HUES48 (cell line): ENCODE measurements at regions not wholly inside any gene's neighbourhood (a gene's known extent, or its start where the extent isn't known, plus 50 kb on each side); places are given as distances from the start of the nearest gene placed in this dataset.

Source experiments
- H3K27ac ChIP-seq: one replicate; pipeline ENCODE4 v1.7.0; 2013; ENCODE audit warnings: low read depth, low read length, inconsistent platforms
- H3K27me3 ChIP-seq: 2 replicates; pipeline ENCODE4 v1.6.1; 2013; ENCODE audit warnings: mild to moderate bottlenecking, low read length; ENCODE audit not compliant: control insufficient read depth, insufficient read depth
- H3K36me3 ChIP-seq: 2 replicates; pipeline ENCODE4 v1.6.1; 2013; ENCODE audit warnings: low read length; ENCODE audit not compliant: control insufficient read depth, insufficient read depth
- H3K4me1 ChIP-seq: 2 replicates; pipeline ENCODE4 v1.6.1; 2013; ENCODE audit warnings: mild to moderate bottlenecking, low read length; ENCODE audit not compliant: control insufficient read depth, insufficient read depth
- H3K4me3 ChIP-seq: 2 replicates; pipeline ENCODE4 v1.5.1; 2013; ENCODE audit warnings: mild to moderate bottlenecking, low read depth, low read length
- H3K9ac ChIP-seq: 2 replicates; pipeline ENCODE4 v1.6.1; 2013; ENCODE audit warnings: mild to moderate bottlenecking, low read depth, low read length, moderate library complexity
- H3K9me3 ChIP-seq: 2 replicates; pipeline ENCODE4 v1.6.1; 2013; ENCODE audit warnings: low read length; ENCODE audit not compliant: control insufficient read depth, insufficient read depth

DNA sequence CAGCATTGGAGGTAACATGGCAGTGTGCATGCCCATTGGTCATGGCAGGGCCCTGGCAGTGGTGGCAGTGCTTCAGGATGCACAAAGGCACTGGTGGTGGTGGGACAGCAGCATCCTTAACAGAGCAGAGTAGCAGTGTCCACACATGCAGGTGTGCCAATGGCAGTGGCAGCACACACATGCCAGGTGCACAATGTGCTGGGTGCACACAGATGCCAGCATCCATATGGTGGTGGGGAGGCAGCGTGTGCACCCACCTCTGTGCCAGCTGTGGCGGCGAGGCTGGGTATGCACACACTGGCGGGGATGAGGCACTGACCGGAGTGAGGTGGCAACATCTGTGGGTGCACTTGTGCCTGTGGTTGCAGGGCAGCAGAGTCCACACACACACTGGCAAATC, 150.6 kb downstream of the SI start:
- no peaks in the 10 kb centered on the region for H3K36me3 ChIP-seq
- no peak overlapping the region for H3K4me3 ChIP-seq
- no peaks in the 10 kb centered on the region for H3K4me1 ChIP-seq
- no peaks in the 10 kb centered on the region for H3K27me3 ChIP-seq
- no peak overlapping the region for H3K27ac ChIP-seq
- H3K9me3 ChIP-seq: no peaks in the 10 kb centered on the region
- H3K9ac ChIP-seq: no peak overlapping the region

DNA sequence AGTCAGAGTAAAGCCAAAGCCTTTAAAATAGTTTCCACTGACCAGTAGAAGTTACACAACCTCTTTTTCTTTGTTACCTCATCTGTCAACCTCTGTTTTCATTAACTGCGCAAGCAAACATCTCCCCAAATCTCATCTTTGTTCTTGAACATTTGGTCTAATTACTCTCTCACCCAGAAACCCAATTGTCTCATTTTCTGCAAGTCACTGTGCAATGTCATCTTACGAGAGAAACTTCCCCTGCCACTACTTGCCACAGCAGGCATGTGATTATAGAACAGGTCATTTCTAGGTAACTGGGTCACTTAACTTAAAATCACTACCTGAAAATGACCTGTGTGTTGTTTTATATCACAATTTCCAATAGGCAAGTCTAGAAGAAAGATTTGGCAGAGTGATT, 159.4 kb downstream of the SI start:
- no peaks in the 10 kb centered on the region for H3K4me1 ChIP-seq
- H3K36me3 ChIP-seq: no peaks in the 10 kb centered on the region
- H3K9me3 ChIP-seq: 0 out of 2 replicates have a peak, but pooled peaks cover 2% of the 10 kb centered on the region
- no peak overlapping the region for H3K27ac ChIP-seq
- H3K4me3 ChIP-seq: no peak overlapping the region
- H3K27me3 ChIP-seq: no peaks in the 10 kb centered on the region
- H3K9ac ChIP-seq: no peak overlapping the region

DNA sequence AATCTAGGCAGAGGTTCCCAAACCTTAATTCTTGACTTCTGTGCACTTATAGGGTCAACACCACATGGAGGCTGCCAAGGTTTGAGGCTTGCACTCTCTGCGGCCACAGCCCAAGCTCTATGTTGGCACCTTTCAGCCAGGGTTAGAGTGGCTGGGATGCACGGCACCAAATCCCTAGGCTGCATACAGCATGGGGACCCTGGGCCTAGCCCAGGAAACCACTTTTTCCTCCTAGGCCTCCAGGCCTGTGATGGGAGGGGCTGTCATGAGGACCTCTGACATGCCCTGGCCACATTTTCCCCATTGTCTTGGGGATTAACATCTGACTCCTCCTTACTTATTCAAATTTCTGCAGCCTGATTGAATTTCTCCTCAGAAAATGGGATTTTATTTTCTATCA, 165.4 kb downstream of the SI start:
- no peak overlapping the region for H3K4me3 ChIP-seq

DNA sequence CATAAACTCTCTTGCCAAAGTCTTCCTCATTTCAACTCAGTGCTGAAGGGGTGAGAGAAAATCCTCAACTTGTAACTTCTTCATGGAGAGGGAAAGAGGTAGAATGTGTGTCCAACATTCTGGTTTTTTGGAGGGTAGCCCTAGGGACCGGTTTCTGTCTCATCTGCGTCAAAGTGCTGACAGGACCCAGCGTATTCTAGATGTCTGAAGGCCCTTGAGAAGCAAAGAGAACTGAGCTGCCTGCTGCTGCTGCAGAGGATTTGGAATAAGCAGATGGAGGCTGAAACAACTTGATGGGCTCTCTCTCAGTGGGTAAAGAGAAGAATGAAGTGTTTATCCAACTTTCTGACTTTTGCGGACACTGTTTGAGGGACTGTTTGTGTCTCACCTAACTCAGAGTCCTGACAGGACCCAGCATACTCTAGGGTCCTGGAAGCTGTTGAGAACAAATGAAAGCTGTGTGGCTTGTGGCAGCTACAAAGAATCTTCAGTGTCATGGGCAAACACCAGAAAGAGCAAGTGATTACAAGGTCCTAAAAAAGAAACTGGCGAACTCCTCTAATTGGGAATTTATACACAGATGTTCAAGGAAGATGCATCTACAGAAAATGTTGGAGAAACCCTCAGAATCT, 174.4 kb downstream of the SI start:
- H3K4me1 ChIP-seq: peaks cover 10% of the 10 kb centered on the region; the same call in 1 of the 2 replicates
- H3K4me3 ChIP-seq: no peak overlapping the region
- H3K9me3 ChIP-seq: no peaks in the 10 kb centered on the region
- H3K27me3 ChIP-seq: no peaks in the 10 kb centered on the region
- no peak overlapping the region for H3K27ac ChIP-seq
- H3K9ac ChIP-seq: no peak overlapping the region
- no peaks in the 10 kb centered on the region for H3K36me3 ChIP-seq

More for the DNA sequence above, 165.4 kb downstream of the SI start:
- Histone ChIP-seq H3K27ac (no peak overlapping the region), H3K9me3 (peaks cover 14% of the 10 kb centered on the region), H3K9ac (no peak overlapping the region), H3K27me3 (no peaks in the 10 kb centered on the region), H3K4me1 (no peaks in the 10 kb centered on the region), H3K36me3 (no peaks in the 10 kb centered on the region)

DNA sequence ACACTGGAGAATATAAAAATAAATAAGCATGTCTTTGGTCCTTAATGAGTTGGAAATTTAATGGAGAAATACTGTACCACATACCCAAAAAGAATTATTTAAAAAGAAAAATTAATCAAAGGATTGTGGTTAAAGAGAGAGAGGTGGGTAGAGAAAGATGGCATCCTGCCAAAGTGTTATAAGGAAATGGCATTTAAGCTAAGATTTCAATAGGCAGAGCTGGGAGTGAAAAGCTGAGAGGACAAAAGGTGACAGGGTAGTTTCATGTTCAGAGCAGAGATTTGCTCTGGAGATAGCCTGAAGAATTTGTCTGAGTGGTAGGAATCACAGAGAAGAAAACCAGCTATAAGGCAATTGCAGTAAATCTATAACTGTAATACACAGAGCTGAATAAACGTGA, 181.0 kb downstream of the SI start:
- Histone ChIP-seq H3K27me3 (no peaks in the 10 kb centered on the region), H3K4me1 (no peaks in the 10 kb centered on the region), H3K27ac (no peak overlapping the region), H3K9ac (no peak overlapping the region), H3K4me3 (no peak overlapping the region), H3K36me3 (no peaks in the 10 kb centered on the region), H3K9me3 (no peaks in the 10 kb centered on the region)

DNA sequence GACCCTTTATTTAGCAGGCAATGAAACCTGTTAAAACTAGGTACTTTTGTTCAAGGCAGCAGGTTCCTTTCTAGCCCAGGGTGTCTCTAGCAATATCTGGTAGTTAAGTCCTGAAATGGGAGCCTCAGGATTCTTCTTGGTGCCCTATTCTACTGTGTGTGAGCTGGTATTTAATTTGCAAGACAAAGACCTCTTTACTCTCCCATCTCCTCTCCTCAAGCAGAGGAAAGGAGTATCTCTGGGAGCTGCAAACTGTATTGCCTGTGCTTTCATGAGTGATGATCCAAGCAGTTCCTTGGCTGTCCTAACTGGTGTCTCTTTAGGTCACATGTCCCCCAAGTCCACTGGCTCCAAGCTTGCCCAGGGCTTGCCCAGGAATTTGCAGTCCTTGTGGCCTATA, 188.2 kb downstream of the SI start:
- Histone ChIP-seq H3K9me3 (no peaks in the 10 kb centered on the region), H3K27ac (no peak overlapping the region), H3K4me1 (peaks cover 12% of the 10 kb centered on the region), H3K27me3 (no peaks in the 10 kb centered on the region), H3K4me3 (no peak overlapping the region), H3K9ac (no peak overlapping the region), H3K36me3 (no peaks in the 10 kb centered on the region)

DNA sequence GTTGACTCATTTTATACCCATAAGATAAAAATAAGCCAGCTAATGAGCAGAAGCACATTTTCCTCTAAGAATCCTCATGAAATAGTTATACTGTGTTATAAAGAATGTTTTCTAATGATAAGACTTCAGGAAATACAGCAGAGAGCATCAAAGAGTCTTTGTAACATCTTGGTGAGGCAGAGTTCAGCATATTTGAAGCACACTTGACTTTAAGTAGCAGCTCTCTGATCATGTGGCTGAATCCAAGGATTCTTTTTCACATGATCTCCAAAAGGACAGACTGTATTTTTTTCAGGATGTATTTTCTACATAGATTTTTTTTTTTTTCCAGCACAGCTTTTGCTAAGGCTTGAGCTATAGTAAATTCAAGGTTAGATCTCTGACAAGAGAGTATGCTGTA, 195.1 kb downstream of the SI start:
- Histone ChIP-seq H3K4me1 (peaks cover 6% of the 10 kb centered on the region; the same call in 1 of the 2 replicates), H3K36me3 (no peaks in the 10 kb centered on the region), H3K27me3 (no peaks in the 10 kb centered on the region), H3K4me3 (no peak overlapping the region), H3K9me3 (no peaks in the 10 kb centered on the region), H3K27ac (no peak overlapping the region), H3K9ac (no peak overlapping the region)

DNA sequence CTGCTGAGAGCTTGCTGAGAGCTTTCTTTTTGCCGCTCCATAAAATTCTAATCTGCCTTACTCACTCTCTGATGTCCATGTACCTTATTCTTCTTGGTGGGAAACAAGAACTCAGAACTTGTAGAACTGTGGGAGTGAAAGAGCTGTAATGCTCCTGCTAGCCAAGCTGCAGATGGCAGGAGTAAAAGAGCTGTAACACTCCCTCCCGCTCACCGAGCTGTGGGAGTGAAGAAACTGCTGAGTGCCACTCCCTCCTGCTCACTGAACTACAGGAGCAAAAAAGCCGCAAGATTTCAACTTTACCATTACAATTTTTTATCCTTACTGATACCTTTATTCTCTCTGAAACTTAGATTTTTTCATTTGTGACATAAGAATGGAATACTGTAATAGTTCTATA, 199.1 kb downstream of the SI start:
- Histone ChIP-seq H3K4me3 (no peak overlapping the region), H3K27ac (no peak overlapping the region), H3K9ac (no peak overlapping the region), H3K36me3 (no peaks in the 10 kb centered on the region), H3K9me3 (no peaks in the 10 kb centered on the region), H3K4me1 (peaks cover 6% of the 10 kb centered on the region; the same call in 1 of the 2 replicates), H3K27me3 (no peaks in the 10 kb centered on the region)

DNA sequence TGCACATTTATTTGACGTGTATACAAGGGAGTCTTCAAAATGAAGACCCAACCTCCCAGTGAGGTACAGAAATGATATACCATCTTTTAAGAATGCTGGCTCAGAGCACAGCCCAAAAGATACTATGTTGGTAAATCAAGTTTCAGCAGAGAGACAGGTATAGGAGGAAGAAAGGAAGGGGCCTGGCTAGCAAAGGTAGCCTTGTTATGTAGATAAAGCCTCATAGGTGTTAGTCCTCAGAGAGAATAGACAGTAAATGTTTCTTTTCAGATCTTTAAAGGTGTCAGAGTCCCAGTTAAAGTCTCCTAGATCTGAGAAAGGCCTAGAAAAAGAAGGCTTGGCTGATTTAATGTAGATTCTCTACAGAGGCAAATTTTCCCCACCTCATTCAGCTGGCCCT, 213.8 kb downstream of the SI start:
- Histone ChIP-seq H3K9me3 (no peaks in the 10 kb centered on the region), H3K27me3 (no peaks in the 10 kb centered on the region), H3K36me3 (no peaks in the 10 kb centered on the region), H3K27ac (no peak overlapping the region), H3K4me1 (peaks cover 13% of the 10 kb centered on the region), H3K9ac (no peak overlapping the region), H3K4me3 (no peak overlapping the region)

DNA sequence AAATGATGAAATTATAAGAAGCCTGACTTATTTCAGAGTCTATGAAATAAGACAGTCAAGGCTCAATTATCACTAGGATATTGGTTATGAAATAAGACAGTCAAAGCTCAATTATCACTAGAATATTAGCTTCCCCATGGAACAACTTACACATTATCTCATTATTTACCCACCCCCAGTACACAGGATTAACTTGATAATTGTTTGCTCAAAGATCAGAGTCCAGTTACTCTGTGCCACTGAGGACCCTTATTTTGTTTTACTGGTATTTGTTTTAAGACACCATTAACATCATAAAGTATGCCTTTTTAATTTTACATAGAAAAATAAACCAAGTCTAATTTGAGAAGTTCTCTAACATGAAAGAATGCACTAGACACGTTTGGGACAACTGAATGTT, 225.4 kb downstream of the SI start:
- no peaks in the 10 kb centered on the region for H3K36me3 ChIP-seq
- H3K9ac ChIP-seq: no peak overlapping the region
- H3K4me3 ChIP-seq: no peak overlapping the region
- H3K27ac ChIP-seq: no peak overlapping the region
- H3K27me3 ChIP-seq: no peaks in the 10 kb centered on the region
- H3K4me1 ChIP-seq: peaks cover 26% of the 10 kb centered on the region
- no peaks in the 10 kb centered on the region for H3K9me3 ChIP-seq

DNA sequence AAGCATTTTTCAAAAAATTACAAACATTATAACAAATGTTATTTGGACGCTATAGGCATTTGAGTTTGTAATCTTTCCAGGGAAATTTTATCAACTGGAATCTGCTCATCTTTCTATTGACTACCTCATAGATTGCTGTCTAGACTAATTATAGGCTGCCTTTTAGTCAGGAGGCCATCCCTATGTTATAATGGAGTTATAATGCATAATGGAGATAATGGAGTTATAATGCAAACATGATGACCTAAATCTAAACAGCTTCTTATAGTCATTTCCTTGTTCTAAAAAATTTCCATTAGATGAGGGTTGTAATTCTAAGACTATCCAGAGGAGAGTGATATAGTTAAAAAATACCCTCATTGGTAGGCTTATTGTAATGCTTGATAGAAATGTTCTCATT, 226.4 kb downstream of the SI start:
- H3K36me3 ChIP-seq: no peaks in the 10 kb centered on the region
- H3K4me3 ChIP-seq: no peak overlapping the region

More for the DNA sequence above, 226.4 kb downstream of the SI start:
- Histone ChIP-seq H3K9me3 (no peaks in the 10 kb centered on the region), H3K4me1 (peaks cover 26% of the 10 kb centered on the region), H3K27me3 (no peaks in the 10 kb centered on the region), H3K27ac (no peak overlapping the region), H3K9ac (no peak overlapping the region)
